ENCODE measurements at regions not wholly inside any gene's neighbourhood (a gene's known extent, or its start where the extent isn't known, plus 50 kb on each side); places are given as distances from the start of the nearest gene placed in this dataset.

- TF ChIP-seq CTCF (IDR thresholded peaks at IDR 0.05), result no peak
- no peak for TF ChIP-seq YY1 (IDR thresholded peaks at IDR 0.05; ENCODE audit: low read depth)
- no peak for TF ChIP-seq RCOR1 (IDR thresholded peaks at IDR 0.05; ENCODE audit: low read length)
- TF ChIP-seq TAF1 (IDR thresholded peaks at IDR 0.05; ENCODE audit: borderline replicate concordance, low read depth, low read length), result no peak
- TF ChIP-seq SIN3A (IDR thresholded peaks at IDR 0.05; ENCODE audit: borderline replicate concordance, low read depth, low read length), result no peak
- no peak for TF ChIP-seq MAX (IDR thresholded peaks at IDR 0.05; ENCODE audit: low read depth)
- TF ChIP-seq EZH2phosphoT487 (IDR thresholded peaks at IDR 0.05; ENCODE audit: borderline replicate concordance, low read depth), result no peak
- TF ChIP-seq CHD2 (IDR thresholded peaks at IDR 0.05; ENCODE audit: low read length, partially characterized antibody), result no peak
- TF ChIP-seq REST (IDR thresholded peaks at IDR 0.05; ENCODE audit: low read depth, low read length), result no peak
- TF ChIP-seq TEAD4 (IDR thresholded peaks at IDR 0.05; ENCODE audit: borderline replicate concordance, insufficient read depth), result no peak
- no peak for TF ChIP-seq FOXJ3 (CRISPR knock-in tag; IDR thresholded peaks at IDR 0.05)
- no peak for TF ChIP-seq POLR2AphosphoS5 (IDR thresholded peaks at IDR 0.05; ENCODE audit: low read depth, low read length)
- no peak for TF ChIP-seq RAD21 (IDR thresholded peaks at IDR 0.05; ENCODE audit: low read length)
Observed at GRCh38 chr10:43939389-43939938, 290.8 kb upstream of the ZNF32 start.
